Naive B cell (primary cell): ENCODE measurements at regions not wholly inside any gene's neighbourhood (a gene's known extent, or its start where the extent isn't known, plus 50 kb on each side); places are given as distances from the start of the nearest gene placed in this dataset.

Experiments
- ATAC-seq, 2 donors: fragments of 150-1000 bp; cut with Tn5 transposase; 2 replicates each; pipeline ENCODE4 v1.10.0; 2021; ENCODE audit warnings: low read depth in 2 of 2, mild to moderate bottlenecking in 2 of 2, moderate library complexity in 2 of 2
- DNase-seq: peaks from one replicate; pipeline ENCODE4 v3.0.0; 2022
- H3K27ac Mint-ChIP-seq, 6 donors: one replicate each; pipeline ENCODE4 v1.8.0; 2020 to 2022; ENCODE audit warnings: mild to moderate bottlenecking in 6 of 6, mixed read lengths in 6 of 6, moderate library complexity in 5 of 6, inconsistent platforms in 2 of 6
- H3K27me3 Mint-ChIP-seq, 3 donors: one replicate each; pipeline ENCODE4 v1.8.0; 2021 to 2022; ENCODE audit warnings: mixed read lengths in 3 of 3, mild to moderate bottlenecking in 1 of 3
- H3K36me3 Mint-ChIP-seq, 2 donors: one replicate each; pipeline ENCODE4 v1.8.0; 2020 to 2022; ENCODE audit warnings: mixed read lengths in 2 of 2, inconsistent platforms in 1 of 2, mild to moderate bottlenecking in 1 of 2
- H3K4me1 Mint-ChIP-seq, 3 donors: one replicate each; pipeline ENCODE4 v1.8.0; 2020 to 2022; ENCODE audit warnings: mixed read lengths in 3 of 3, inconsistent platforms in 1 of 3, mild to moderate bottlenecking in 1 of 3, moderate library complexity in 1 of 3
- H3K4me3 Mint-ChIP-seq, 8 donors: one replicate each; pipeline ENCODE4 v1.8.0; 2020 to 2022; ENCODE audit warnings: mild to moderate bottlenecking in 8 of 8, mixed read lengths in 8 of 8, moderate library complexity in 8 of 8, inconsistent platforms in 2 of 8
- H3K9me3 Mint-ChIP-seq, 7 donors: one replicate each; pipeline ENCODE4 v1.8.0; 2020 to 2022; ENCODE audit warnings: mixed read lengths in 7 of 7, mild to moderate bottlenecking in 5 of 7, inconsistent platforms in 2 of 7, moderate library complexity in 1 of 7

DNA sequence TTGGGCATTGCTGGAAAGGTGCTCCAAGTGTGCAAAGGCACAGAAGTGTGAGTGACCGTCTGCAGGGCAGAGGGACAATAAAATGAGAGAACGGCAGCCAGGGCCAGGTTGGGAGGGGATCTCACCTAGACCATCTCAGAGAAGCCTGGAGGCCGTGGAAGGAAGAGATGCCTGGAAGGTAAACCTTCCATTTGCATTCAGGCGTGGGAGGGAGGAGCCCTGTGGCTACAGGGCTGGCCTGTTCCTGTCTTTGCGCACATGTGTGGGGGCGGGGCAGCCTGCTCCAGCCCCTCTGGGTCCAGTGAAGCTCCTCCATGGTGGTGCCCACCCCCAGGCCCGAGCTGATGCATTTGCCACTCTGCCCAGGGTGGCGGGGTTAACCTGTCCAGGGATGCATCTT is 473.6 kb upstream of the MGMT start:
- H3K4me3 Mint-ChIP-seq, result no peak overlapping the region
- no peaks in the 10 kb centered on the region for H3K4me1 Mint-ChIP-seq
- H3K27me3 Mint-ChIP-seq, result peaks cover 0 to 13% (median 4%) of the 10 kb centered on the region in 3 donors
- ATAC-seq (no peak), DNase-seq (no peak)
- H3K36me3 Mint-ChIP-seq, result no peaks in the 10 kb centered on the region
- no peak overlapping the region for H3K27ac Mint-ChIP-seq
- H3K9me3 Mint-ChIP-seq, result peaks cover 0 to 5% (median 0%) of the 10 kb centered on the region in 7 donors

DNA sequence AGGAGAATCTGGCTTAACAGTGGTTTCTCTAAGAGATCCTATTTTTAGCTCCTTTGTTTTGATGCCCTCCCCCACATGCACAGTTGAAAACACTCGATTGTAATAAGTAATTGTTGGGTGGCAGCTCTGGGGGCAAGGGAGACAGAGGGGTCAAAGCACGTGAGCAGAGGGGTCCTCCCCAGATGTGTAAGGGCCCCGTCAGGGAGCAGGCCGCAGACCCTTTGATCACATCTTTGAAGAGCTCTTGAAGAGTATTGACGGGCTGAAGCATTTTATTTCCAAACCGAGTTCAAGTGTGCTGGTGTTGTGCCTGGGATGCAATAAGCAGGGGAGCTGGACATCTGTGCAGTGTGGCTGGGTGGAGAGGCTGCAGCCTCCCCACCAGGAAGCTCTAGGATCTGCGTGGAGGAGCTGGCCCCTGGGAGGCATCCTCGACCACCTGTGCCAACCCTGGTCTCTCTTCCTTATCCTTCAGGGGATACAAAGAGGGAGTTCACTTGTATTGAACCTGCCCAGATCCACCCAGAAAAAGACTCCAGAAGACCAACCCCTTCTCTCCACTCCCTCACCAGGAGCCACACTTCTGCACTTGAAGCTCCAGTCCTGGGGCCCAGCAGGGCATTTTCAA is 473.0 kb upstream of the MGMT start:
- H3K27ac Mint-ChIP-seq, result peak overlapping the region in 1 of 6 donors; percentile 38
- H3K9me3 Mint-ChIP-seq, result peaks cover 0 to 6% (median 0%) of the 10 kb centered on the region in 7 donors
- H3K27me3 Mint-ChIP-seq, result peaks cover 0 to 13% (median 4%) of the 10 kb centered on the region in 3 donors
- DNase-seq (no peak), ATAC-seq (no peak)
- no peak overlapping the region for H3K4me3 Mint-ChIP-seq
- H3K4me1 Mint-ChIP-seq, result no peaks in the 10 kb centered on the region
- no peaks in the 10 kb centered on the region for H3K36me3 Mint-ChIP-seq

DNA sequence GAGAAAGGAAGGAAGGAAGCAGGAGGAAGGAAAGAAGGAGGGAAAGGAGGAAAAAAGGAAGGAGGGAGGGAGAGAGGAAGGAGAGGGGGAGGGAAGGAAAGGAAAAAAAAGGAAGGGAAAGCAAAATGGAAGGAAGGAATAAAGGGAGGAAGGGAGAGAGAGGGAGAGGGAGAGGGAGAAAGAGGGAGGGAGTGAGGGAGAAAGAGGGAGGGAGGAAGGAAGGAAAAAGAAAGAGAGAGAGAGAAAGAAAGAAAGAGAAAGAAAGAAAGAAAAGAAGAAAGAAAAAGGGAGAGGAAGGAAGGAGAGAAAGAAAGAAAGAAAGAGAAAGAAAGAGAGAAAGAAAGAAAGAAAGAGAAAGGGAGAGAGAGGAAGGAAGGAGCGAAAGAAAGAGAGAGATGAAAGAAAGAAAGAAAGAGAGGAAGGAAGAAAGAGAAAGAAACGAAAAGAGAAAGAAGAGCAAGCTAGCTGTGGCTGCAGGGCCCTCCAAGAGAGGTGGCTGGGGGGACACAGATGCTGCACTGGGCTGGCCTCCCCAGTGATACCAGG is 472.4 kb upstream of the MGMT start:
- Mint-ChIP-seq H3K27me3 (peaks cover 0 to 13% (median 4%) of the 10 kb centered on the region in 3 donors), H3K27ac (no peak overlapping the region), H3K9me3 (peaks cover 0 to 8% (median 0%) of the 10 kb centered on the region in 7 donors), H3K4me3 (no peak overlapping the region), H3K4me1 (no peaks in the 10 kb centered on the region), H3K36me3 (no peaks in the 10 kb centered on the region)
- DNase-seq (no peak), ATAC-seq (no peak)

DNA sequence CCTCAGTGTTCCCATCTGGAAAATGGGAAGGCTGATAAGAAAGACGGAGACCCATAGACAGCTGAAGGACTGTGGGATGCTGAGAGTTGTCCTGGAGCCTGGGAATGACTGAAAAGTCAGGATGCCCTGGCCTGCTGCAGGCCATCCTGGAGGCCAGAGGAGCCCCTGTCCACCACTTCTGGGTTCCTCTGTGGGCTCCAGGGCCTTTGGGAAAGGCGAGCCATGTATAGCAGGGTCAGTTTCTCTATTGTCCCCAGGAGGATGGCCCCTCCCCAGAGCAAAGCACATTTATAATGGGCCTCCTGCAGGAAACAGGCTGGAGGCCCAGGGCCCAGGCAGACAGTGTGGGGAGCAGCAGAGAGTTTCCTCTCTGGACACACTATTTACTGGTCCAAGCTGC is 471.4 kb upstream of the MGMT start:
- Mint-ChIP-seq H3K27me3 (peaks cover 0 to 13% (median 4%) of the 10 kb centered on the region in 3 donors), H3K27ac (no peak overlapping the region), H3K4me1 (no peaks in the 10 kb centered on the region), H3K9me3 (peaks cover 0 to 8% (median 0%) of the 10 kb centered on the region in 7 donors), H3K36me3 (no peaks in the 10 kb centered on the region), H3K4me3 (no peak overlapping the region)
- ATAC-seq (no peak), DNase-seq (no peak)

DNA sequence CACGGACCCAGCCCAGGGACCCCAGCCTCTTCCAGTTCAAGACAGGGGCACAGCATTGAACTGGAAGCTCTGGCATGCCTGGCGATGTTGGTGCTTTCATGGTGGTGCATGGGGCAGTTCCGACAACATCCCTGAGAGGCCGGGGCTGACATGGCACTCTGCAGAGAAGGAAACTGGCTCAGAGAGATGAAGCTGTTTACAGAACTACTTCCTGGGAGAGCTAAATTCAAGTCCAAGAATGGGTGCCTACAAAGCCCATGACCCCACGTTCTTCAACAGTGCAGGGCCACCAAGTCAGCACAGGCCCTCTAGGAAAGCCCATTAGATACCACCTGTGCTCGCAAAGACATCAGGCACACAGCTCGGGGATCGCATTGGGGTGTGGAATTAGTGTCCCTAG is 470.9 kb upstream of the MGMT start:
- H3K27ac Mint-ChIP-seq, result no peak overlapping the region
- no peak overlapping the region for H3K4me3 Mint-ChIP-seq
- H3K36me3 Mint-ChIP-seq, result no peaks in the 10 kb centered on the region
- peaks cover 0 to 13% (median 4%) of the 10 kb centered on the region in 3 donors for H3K27me3 Mint-ChIP-seq
- no peaks in the 10 kb centered on the region for H3K4me1 Mint-ChIP-seq
- DNase-seq, result no peak
- no peak for ATAC-seq
- peaks cover 0 to 8% (median 0%) of the 10 kb centered on the region in 7 donors for H3K9me3 Mint-ChIP-seq

DNA sequence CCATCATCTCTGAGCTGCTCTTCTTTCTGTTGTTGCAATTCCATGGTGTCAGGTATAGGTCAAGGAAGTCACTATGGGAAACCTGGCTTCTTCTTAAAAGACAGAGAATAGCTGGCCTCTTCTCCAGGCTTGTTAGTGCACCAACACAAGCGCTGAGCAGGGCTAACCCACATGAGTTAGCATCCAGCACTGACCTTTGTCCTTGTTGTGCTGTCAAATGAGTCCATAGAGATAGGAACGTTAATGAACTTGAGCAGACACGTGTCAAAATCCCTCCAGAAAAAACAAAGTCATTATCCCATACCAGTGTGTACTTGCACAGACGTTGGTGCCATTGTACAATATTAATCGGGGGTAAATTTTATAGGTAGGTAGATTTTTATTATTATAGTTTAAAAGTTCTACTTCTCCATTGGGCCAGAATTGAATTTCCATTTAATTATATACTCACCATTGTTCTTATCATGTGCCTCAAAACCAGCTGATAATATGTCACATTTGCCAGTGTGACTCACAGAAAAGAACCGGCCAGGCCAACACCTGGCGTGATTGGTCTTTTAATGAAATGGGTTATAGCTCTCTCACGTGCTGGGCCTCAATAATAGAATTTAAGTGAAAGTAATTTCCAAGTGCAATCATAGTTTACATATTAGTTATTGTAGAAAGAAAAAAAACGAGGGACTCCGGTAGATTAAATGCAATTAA is 468.8 kb upstream of the MGMT start:
- ATAC-seq (no peak), DNase-seq (no peak)
- Mint-ChIP-seq H3K36me3 (no peaks in the 10 kb centered on the region), H3K27me3 (peaks cover 0 to 8% (median 0%) of the 10 kb centered on the region in 3 donors), H3K4me3 (no peak overlapping the region), H3K4me1 (no peaks in the 10 kb centered on the region), H3K9me3 (peaks cover 0 to 8% (median 0%) of the 10 kb centered on the region in 7 donors), H3K27ac (no peak overlapping the region)

DNA sequence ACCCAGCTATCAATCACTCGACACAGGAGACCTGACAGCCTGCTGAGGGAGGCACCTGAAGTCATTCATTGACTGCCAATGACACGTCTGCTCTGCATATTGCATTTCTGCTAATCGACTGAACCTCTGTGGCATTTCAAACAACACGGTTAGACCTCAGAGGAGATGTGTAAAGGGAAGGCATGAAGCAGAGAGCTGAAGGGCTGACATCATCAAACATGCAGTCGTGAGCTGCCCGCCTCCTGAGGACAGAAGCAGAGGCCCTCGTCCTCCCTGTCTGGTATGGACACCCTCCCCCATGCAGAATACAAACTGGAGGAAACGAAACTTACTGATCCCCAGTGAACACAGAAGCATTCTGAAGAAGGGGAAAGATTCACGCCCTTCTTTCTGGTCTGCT is 462.6 kb upstream of the MGMT start:
- H3K9me3 Mint-ChIP-seq, result peaks cover 0 to 7% (median 5%) of the 10 kb centered on the region in 7 donors
- H3K36me3 Mint-ChIP-seq, result no peaks in the 10 kb centered on the region
- peaks cover 0 to 5% (median 0%) of the 10 kb centered on the region in 3 donors for H3K27me3 Mint-ChIP-seq
- no peaks in the 10 kb centered on the region for H3K4me1 Mint-ChIP-seq
- H3K27ac Mint-ChIP-seq, result no peak overlapping the region
- ATAC-seq, result no peak
- DNase-seq, result no peak
- no peak overlapping the region for H3K4me3 Mint-ChIP-seq

DNA sequence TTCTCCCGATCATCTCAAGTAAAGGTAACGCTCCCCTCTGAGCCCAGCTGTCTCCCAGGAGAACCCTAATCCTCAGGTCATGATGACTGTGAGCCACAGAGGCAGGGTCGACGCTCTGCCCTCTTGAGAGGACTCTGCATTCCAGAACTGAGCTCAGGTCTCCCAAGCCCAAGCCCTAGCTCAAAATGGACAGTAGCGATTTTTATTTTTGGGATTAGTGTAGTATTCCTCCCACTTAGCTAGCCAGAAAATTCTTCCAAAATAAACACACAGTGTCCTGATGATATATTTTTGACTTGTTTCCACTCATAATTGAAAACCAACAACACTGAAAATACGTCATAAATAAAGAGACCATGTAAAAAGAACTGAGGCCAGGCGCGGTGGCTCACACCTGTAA is 462.0 kb upstream of the MGMT start:
- DNase-seq (no peak), ATAC-seq (no peak)
- H3K27me3 Mint-ChIP-seq, result peaks cover 0 to 5% (median 0%) of the 10 kb centered on the region in 3 donors
- no peaks in the 10 kb centered on the region for H3K4me1 Mint-ChIP-seq
- peaks cover 0 to 10% (median 5%) of the 10 kb centered on the region in 7 donors for H3K9me3 Mint-ChIP-seq
- no peak overlapping the region for H3K4me3 Mint-ChIP-seq
- peak overlapping the region in 1 of 6 donors; percentile 28 for H3K27ac Mint-ChIP-seq
- H3K36me3 Mint-ChIP-seq, result no peaks in the 10 kb centered on the region

DNA sequence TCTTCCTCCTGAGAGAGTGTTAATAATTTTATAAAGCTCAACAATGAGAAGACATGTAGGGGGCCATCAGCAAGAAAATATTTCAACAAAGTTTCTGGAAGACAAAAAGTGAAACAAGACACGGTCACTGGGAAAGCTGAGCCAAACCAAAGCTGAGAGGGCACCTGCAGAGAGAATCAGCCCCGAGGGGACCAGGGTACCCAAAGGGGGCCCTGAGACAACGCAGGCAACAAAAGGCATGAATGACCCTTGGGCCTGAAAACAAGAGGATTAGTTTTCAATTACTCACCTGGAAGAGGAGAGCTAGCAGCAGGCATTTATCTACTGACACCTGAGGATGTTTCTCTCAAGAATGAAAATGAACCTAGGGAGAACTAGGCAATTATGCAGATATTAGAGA is 461.2 kb upstream of the MGMT start:
- ATAC-seq (no peak), DNase-seq (no peak)
- H3K4me3 Mint-ChIP-seq, result no peak overlapping the region
- peaks cover 0 to 10% (median 5%) of the 10 kb centered on the region in 7 donors for H3K9me3 Mint-ChIP-seq
- no peaks in the 10 kb centered on the region for H3K4me1 Mint-ChIP-seq
- no peak overlapping the region for H3K27ac Mint-ChIP-seq
- no peaks in the 10 kb centered on the region for H3K36me3 Mint-ChIP-seq
- H3K27me3 Mint-ChIP-seq, result peaks cover 0 to 5% (median 0%) of the 10 kb centered on the region in 3 donors

DNA sequence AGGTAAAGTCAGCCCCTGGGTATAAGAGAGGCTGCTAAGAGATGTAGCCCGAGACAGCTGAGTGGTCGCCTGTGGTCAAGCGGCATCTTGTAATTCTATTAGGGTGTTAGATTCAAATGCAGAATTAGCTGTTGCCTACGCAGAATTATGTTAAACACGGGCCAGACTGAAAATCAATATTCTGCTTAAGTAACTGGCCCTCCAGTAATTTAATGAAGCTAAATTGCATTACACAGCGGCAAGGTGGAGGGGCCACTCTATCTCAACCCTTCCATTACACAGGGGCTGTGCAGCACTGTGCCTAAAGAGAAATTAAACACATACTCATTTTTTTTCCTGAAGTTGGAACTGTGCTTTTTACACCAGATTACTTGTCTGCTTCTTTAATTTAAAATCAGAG is 448.5 kb upstream of the MGMT start:
- H3K4me3 Mint-ChIP-seq, result no peak overlapping the region
- H3K27me3 Mint-ChIP-seq, result peaks cover 0 to 4% (median 0%) of the 10 kb centered on the region in 3 donors
- H3K9me3 Mint-ChIP-seq, result peaks cover 0 to 7% (median 0%) of the 10 kb centered on the region in 7 donors
- no peak for DNase-seq
- ATAC-seq, result no peak
- no peak overlapping the region for H3K27ac Mint-ChIP-seq
- H3K4me1 Mint-ChIP-seq, result no peaks in the 10 kb centered on the region
- no peaks in the 10 kb centered on the region for H3K36me3 Mint-ChIP-seq

DNA sequence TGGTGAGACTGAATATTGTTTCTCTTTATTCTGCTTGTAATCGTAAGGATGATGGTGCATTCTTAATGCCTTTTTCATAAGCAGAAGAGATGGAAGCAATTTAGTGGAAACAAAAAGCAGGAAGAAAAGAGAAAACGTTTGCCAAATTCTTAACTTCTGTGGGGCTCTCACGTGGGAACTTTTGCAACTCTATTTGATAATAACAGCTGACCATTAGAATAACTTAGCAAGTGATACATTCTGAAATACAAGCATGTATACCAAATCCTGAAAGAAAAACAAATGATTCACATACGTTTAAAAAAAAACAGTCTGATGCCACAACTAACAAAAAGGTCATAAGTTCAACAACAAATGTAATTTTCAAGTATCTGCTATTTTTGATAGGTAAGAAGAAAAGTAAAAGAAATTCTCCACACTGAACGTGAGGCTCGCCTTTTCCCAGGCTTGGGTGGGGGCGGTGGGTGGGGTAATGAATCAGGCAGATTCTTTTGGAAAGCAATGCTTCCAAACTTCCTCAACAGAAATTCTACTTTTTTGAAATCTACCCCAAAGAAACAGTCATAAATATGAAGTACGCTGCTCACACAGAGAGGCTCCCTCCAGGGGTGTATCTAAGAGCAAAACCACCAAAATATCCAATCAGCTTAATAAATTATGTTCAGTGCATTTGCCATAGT is 446.2 kb upstream of the MGMT start:
- Mint-ChIP-seq H3K27me3 (peaks cover 0 to 7% (median 0%) of the 10 kb centered on the region in 3 donors), H3K4me1 (no peaks in the 10 kb centered on the region), H3K36me3 (no peaks in the 10 kb centered on the region), H3K27ac (no peak overlapping the region), H3K9me3 (no peaks in the 10 kb centered on the region), H3K4me3 (no peak overlapping the region)
- DNase-seq (no peak), ATAC-seq (no peak)

DNA sequence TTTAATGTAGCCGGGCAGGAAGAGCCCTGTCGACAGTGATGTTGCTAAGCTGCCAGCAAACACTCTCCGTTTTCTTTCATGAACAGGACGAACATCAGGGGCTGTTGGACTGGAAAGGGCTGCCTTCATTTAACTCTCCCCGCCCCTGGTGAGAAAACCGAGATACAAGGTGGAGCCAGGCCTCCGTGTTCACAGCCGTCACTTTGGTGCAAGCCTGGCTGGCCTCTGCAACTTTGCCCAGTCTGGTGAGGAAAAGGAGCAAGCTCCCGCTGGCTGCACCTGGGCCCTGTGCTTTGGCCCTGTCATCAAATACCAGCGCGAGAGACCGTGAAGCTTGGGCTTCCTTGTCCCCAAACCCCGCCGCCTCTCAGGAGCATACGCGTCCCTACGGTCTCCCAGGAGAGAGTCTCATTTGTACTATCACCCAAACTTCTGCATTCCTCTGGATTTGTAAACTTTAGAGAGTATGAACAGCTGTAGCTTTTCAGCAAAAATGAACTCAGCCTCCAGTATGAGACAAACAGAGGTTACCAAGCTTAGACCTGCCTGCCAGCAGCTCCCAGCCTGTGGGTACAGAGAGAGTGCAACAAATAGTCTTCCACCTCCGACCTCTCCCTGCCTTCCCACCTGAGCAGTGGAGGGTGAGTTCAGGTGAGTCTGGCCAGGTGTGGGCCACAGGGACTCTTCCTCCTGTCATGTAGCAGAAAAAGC is 445.3 kb upstream of the MGMT start:
- H3K4me1 Mint-ChIP-seq, result no peaks in the 10 kb centered on the region
- no peak overlapping the region for H3K27ac Mint-ChIP-seq
- no peaks in the 10 kb centered on the region for H3K9me3 Mint-ChIP-seq
- no peak overlapping the region for H3K4me3 Mint-ChIP-seq
- H3K36me3 Mint-ChIP-seq, result no peaks in the 10 kb centered on the region
- peaks cover 0 to 7% (median 0%) of the 10 kb centered on the region in 3 donors for H3K27me3 Mint-ChIP-seq
- ATAC-seq, result no peak
- no peak for DNase-seq

DNA sequence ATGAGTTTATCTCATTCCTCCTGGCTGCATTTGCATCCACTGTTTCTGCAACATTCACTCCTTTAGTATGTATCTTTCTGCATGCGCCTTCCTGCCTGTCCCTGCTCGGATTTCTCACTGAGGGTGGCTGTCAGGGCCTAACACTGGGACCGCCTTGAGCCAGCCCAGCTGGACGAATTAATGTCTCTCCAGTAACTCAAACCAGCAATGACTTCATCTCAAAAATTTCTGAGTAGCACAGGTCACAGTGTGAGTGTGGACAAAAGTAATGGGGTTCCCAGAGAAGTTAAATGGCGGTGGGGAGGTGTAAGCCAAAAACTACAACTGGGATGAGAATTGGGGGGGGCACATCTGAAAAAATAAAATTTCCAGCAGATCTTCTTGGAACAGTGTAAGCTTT is 444.0 kb upstream of the MGMT start:
- Mint-ChIP-seq H3K4me3 (no peak overlapping the region), H3K9me3 (no peaks in the 10 kb centered on the region), H3K36me3 (no peaks in the 10 kb centered on the region), H3K27me3 (peaks cover 0 to 7% (median 0%) of the 10 kb centered on the region in 3 donors), H3K27ac (peak overlapping the region in 2 of 6 donors; percentile 49 to 60), H3K4me1 (no peaks in the 10 kb centered on the region)
- ATAC-seq (no peak), DNase-seq (no peak)
